GM10248 (cell line): ENCODE measurements at regions not wholly inside any gene's neighbourhood (a gene's known extent, or its start where the extent isn't known, plus 50 kb on each side); places are given as distances from the start of the nearest gene placed in this dataset.

Experiments
- CTCF ChIA-PET: fragments of 300-600 bp; sonication (Branson Sonifier 250); formaldehyde crosslinking; extraction: SDS; loops from one replicate; lab custom pipeline; 2021; ENCODE audit warnings: antibody characterized with exemption; lab: Yijun Ruan, JAX
- POLR2A ChIA-PET: fragments of 350-650 bp; sonication (Branson Sonifier 250); formaldehyde crosslinking; extraction: SDS; loops from one replicate; lab custom pipeline; 2020; ENCODE audit warnings: antibody characterized with exemption; lab: Yijun Ruan, JAX
- DNase-seq: peaks from one replicate; pipeline ENCODE4 v3.0.0; 2012; ENCODE audit errors: extremely low spot score
- TF ChIP-seq, protein P1 (sequence below): IDR thresholded peaks from 2 replicates; pipeline ENCODE4 v1.5.1; 2012; ENCODE audit warnings: mild to moderate bottlenecking, low read depth; ENCODE audit errors: extremely low read depth, missing control alignments, control extremely low read depth

- ChIA-PET POLR2A (no interaction called here), CTCF (interaction anchor here (1.2 kb wide), 2 partner anchors 10 to 29 kb away, joined by 3 read pairs; no protein-coding TSS in a partner anchor)
- TF ChIP-seq, protein P1, sequence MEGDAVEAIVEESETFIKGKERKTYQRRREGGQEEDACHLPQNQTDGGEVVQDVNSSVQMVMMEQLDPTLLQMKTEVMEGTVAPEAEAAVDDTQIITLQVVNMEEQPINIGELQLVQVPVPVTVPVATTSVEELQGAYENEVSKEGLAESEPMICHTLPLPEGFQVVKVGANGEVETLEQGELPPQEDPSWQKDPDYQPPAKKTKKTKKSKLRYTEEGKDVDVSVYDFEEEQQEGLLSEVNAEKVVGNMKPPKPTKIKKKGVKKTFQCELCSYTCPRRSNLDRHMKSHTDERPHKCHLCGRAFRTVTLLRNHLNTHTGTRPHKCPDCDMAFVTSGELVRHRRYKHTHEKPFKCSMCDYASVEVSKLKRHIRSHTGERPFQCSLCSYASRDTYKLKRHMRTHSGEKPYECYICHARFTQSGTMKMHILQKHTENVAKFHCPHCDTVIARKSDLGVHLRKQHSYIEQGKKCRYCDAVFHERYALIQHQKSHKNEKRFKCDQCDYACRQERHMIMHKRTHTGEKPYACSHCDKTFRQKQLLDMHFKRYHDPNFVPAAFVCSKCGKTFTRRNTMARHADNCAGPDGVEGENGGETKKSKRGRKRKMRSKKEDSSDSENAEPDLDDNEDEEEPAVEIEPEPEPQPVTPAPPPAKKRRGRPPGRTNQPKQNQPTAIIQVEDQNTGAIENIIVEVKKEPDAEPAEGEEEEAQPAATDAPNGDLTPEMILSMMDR: no peak
- DNase-seq: peak; percentile 18
Observed at GRCh38 chr2:75820693-75821092, 110.0 kb upstream of the GCFC2 start.

- TF ChIP-seq, protein P1: no peak
- DNase-seq: no peak
- ChIA-PET CTCF (interaction anchor here (0.9 to 1.0 kb wide), 2 partner anchors 10 to 85 kb away, joined by 3 read pairs; no protein-coding TSS in a partner anchor), POLR2A (no interaction called here)
Observed at GRCh38 chr2:75810611-75811330, 100.1 kb upstream of the GCFC2 start.

GRCh38 chr2:75808793-75809535 lies 98.2 kb upstream of the GCFC2 start:
- TF ChIP-seq, protein P1: no peak
- CTCF ChIA-PET: interaction anchor here (1.2 kb wide), 1 partner anchor 9 kb away, joined by 3 read pairs; no protein-coding TSS in a partner anchor
- no peak for DNase-seq
- POLR2A ChIA-PET: no interaction called here

GRCh38 chr2:75807992-75808391 lies 97.3 kb upstream of the GCFC2 start:
- DNase-seq: no peak
- CTCF ChIA-PET: no interaction called here
- POLR2A ChIA-PET: no interaction called here
- TF ChIP-seq, protein P1: no peak

GRCh38 chr2:75801234-75801982 lies 90.7 kb upstream of the GCFC2 start:
- POLR2A ChIA-PET: no interaction called here
- TF ChIP-seq, protein P1: no peak
- no peak for DNase-seq
- CTCF ChIA-PET: interaction anchor here (2.2 kb wide), 1 partner anchor 798 kb away, joined by 6 read pairs; no protein-coding TSS in a partner anchor

DNA sequence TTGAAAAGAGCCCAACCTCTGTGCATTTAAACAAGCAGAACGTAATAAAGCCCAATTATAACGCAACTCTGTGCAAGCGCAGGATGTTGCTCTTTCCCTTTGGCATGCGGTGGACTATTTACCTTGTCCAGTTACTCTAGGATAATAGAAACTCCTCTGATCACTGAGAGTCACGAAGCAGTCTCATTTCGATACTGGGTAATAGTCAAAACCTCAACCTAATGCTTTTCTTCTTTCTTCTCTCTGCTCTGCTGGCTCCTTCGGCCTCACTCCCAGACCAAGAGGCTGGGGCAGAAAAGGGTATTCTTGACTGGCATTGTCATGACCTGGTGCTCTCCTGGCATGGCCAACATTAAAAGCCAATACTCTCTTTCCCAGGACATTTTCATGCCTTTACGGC lies 89.7 kb upstream of the GCFC2 start:
- POLR2A ChIA-PET: no interaction called here
- TF ChIP-seq, protein P1: no peak
- CTCF ChIA-PET: interaction anchor here (1.1 to 2.2 kb wide), 2 partner anchors 9 to 799 kb away, joined by 3 to 6 read pairs; no protein-coding TSS in a partner anchor
- peak; percentile 34 for DNase-seq
